ENCODE measurements at regions not wholly inside any gene's neighbourhood (a gene's known extent, or its start where the extent isn't known, plus 50 kb on each side); places are given as distances from the start of the nearest gene placed in this dataset.

- H3K4me3 Mint-ChIP-seq (ENCODE audit: unreplicated experiment) = no peak overlapping the region
- DNase-seq (ENCODE audit: low spot score) = no peak
- peaks cover 37% of the 10 kb centered on the region for H3K9me3 Mint-ChIP-seq (ENCODE audit: low read depth)
- no peak overlapping the region for H3K27ac Mint-ChIP-seq (ENCODE audit: unreplicated experiment)
- H3K36me3 Mint-ChIP-seq (ENCODE audit: low read depth) = peaks cover 1% of the 10 kb centered on the region
- peaks cover 2% of the 10 kb centered on the region for H3K27me3 Mint-ChIP-seq (ENCODE audit: low read depth)
- TF ChIP-seq CTCF (IDR thresholded peaks at IDR 0.05) = no peak
- no peaks in the 10 kb centered on the region for H3K4me1 Mint-ChIP-seq (ENCODE audit: low read depth)
These were observed 182.3 kb downstream of the RASSF9 start for GRCh38 chr12:85653731-85654455.

GRCh38 chr12:85654456-85654840 is 181.8 kb downstream of the RASSF9 start:
- H3K4me3 Mint-ChIP-seq (ENCODE audit: unreplicated experiment) = no peak overlapping the region
- peaks cover 1% of the 10 kb centered on the region for H3K36me3 Mint-ChIP-seq (ENCODE audit: low read depth)
- H3K27me3 Mint-ChIP-seq (ENCODE audit: low read depth) = peaks cover 2% of the 10 kb centered on the region
- no peak overlapping the region for H3K27ac Mint-ChIP-seq (ENCODE audit: unreplicated experiment)
- H3K4me1 Mint-ChIP-seq (ENCODE audit: low read depth) = no peaks in the 10 kb centered on the region
- no peak for DNase-seq (ENCODE audit: low spot score)
- H3K9me3 Mint-ChIP-seq (ENCODE audit: low read depth) = peaks cover 35% of the 10 kb centered on the region
- no peak for TF ChIP-seq CTCF (IDR thresholded peaks at IDR 0.05)

- no peak for TF ChIP-seq CTCF (IDR thresholded peaks at IDR 0.05)
- H3K27ac Mint-ChIP-seq (ENCODE audit: unreplicated experiment) = no peak overlapping the region
- H3K27me3 Mint-ChIP-seq (ENCODE audit: low read depth) = peaks cover 2% of the 10 kb centered on the region
- peaks cover 1% of the 10 kb centered on the region for H3K36me3 Mint-ChIP-seq (ENCODE audit: low read depth)
- no peak for DNase-seq (ENCODE audit: low spot score)
- no peak overlapping the region for H3K4me3 Mint-ChIP-seq (ENCODE audit: unreplicated experiment)
- H3K9me3 Mint-ChIP-seq (ENCODE audit: low read depth) = peaks cover 22% of the 10 kb centered on the region
- H3K4me1 Mint-ChIP-seq (ENCODE audit: low read depth) = no peaks in the 10 kb centered on the region
These were observed 179.6 kb downstream of the RASSF9 start for GRCh38 chr12:85656561-85656960.

- DNase-seq (ENCODE audit: low spot score) = no peak
- Mint-ChIP-seq H3K27me3 (ENCODE audit: low read depth) (peaks cover 2% of the 10 kb centered on the region), H3K4me3 (ENCODE audit: unreplicated experiment) (no peak overlapping the region), H3K36me3 (ENCODE audit: low read depth) (peaks cover 1% of the 10 kb centered on the region), H3K27ac (ENCODE audit: unreplicated experiment) (no peak overlapping the region), H3K4me1 (ENCODE audit: low read depth) (no peaks in the 10 kb centered on the region), H3K9me3 (ENCODE audit: low read depth) (peaks cover 17% of the 10 kb centered on the region)
- no peak for TF ChIP-seq CTCF (IDR thresholded peaks at IDR 0.05)
These were observed 179.0 kb downstream of the RASSF9 start for GRCh38 chr12:85657251-85657650.

GRCh38 chr12:85657836-85658630 is 178.2 kb downstream of the RASSF9 start:
- Mint-ChIP-seq H3K36me3 (ENCODE audit: low read depth) (no peaks in the 10 kb centered on the region), H3K4me1 (ENCODE audit: low read depth) (no peaks in the 10 kb centered on the region), H3K9me3 (ENCODE audit: low read depth) (peaks cover 13% of the 10 kb centered on the region), H3K27me3 (ENCODE audit: low read depth) (peaks cover 5% of the 10 kb centered on the region), H3K4me3 (ENCODE audit: unreplicated experiment) (no peak overlapping the region), H3K27ac (ENCODE audit: unreplicated experiment) (no peak overlapping the region)
- no peak for TF ChIP-seq CTCF (IDR thresholded peaks at IDR 0.05)
- no peak for DNase-seq (ENCODE audit: low spot score)

All from chondrocyte (in vitro differentiated cells).